ENCODE measurements at regions not wholly inside any gene's neighbourhood (a gene's known extent, or its start where the extent isn't known, plus 50 kb on each side); places are given as distances from the start of the nearest gene placed in this dataset.

- TF ChIP-seq, protein P1, sequence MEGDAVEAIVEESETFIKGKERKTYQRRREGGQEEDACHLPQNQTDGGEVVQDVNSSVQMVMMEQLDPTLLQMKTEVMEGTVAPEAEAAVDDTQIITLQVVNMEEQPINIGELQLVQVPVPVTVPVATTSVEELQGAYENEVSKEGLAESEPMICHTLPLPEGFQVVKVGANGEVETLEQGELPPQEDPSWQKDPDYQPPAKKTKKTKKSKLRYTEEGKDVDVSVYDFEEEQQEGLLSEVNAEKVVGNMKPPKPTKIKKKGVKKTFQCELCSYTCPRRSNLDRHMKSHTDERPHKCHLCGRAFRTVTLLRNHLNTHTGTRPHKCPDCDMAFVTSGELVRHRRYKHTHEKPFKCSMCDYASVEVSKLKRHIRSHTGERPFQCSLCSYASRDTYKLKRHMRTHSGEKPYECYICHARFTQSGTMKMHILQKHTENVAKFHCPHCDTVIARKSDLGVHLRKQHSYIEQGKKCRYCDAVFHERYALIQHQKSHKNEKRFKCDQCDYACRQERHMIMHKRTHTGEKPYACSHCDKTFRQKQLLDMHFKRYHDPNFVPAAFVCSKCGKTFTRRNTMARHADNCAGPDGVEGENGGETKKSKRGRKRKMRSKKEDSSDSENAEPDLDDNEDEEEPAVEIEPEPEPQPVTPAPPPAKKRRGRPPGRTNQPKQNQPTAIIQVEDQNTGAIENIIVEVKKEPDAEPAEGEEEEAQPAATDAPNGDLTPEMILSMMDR (IDR thresholded peaks at IDR 0.05; ENCODE audit: control extremely low read depth, extremely low read depth, low read depth, missing control alignments) = no peak
- CTCF ChIA-PET = interaction anchor here (1.0 kb wide), 1 partner anchor 22 kb away, joined by 4 read pairs; no protein-coding TSS in a partner anchor
- DNase-seq (ENCODE audit: extremely low spot score) = no peak
- POLR2A ChIA-PET = no interaction called here
These were observed 175.1 kb downstream of the FAT3 start for GRCh38 chr11:92399705-92400104.

DNA sequence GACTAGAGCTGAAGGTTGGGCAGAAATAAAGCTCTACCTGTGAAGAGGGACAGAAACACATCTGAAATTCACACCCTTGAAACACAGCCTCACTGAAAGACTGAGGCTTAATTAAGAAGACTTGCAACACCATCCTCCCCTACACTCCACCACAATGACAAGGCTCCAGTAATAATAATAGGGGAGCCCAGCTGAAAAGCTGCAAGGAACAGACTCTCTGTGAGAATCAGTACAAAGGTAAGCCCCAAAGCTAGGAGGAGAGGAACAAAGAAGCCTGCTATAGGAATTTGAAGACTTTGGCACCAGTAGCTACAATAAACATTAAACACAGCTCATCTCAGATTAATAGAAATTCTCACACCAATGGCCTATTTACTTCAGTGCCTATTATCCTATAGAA is 176.9 kb downstream of the FAT3 start:
- POLR2A ChIA-PET = no interaction called here
- CTCF ChIA-PET = interaction anchor here (1.0 to 1.7 kb wide), 2 partner anchors 10 to 12 kb away, joined by 3 read pairs; no protein-coding TSS in a partner anchor
- TF ChIP-seq, protein P1 (IDR thresholded peaks at IDR 0.05; ENCODE audit: control extremely low read depth, extremely low read depth, low read depth, missing control alignments) = no peak
- no peak for DNase-seq (ENCODE audit: extremely low spot score)

GRCh38 chr11:92406472-92406871 is 181.9 kb downstream of the FAT3 start:
- DNase-seq (ENCODE audit: extremely low spot score) = no peak
- TF ChIP-seq, protein P1 (IDR thresholded peaks at IDR 0.05; ENCODE audit: control extremely low read depth, extremely low read depth, low read depth, missing control alignments) = no peak
- ChIA-PET CTCF (no interaction called here), POLR2A (no interaction called here)

- TF ChIP-seq, protein P1 (IDR thresholded peaks at IDR 0.05; ENCODE audit: control extremely low read depth, extremely low read depth, low read depth, missing control alignments) = no peak
- no peak for DNase-seq (ENCODE audit: extremely low spot score)
- POLR2A ChIA-PET = no interaction called here
- CTCF ChIA-PET = no interaction called here
These were observed 184.7 kb downstream of the FAT3 start for GRCh38 chr11:92409355-92409754.

GRCh38 chr11:92409956-92410355 is 185.3 kb downstream of the FAT3 start:
- POLR2A ChIA-PET = no interaction called here
- CTCF ChIA-PET = no interaction called here
- no peak for DNase-seq (ENCODE audit: extremely low spot score)
- TF ChIP-seq, protein P1 (IDR thresholded peaks at IDR 0.05; ENCODE audit: control extremely low read depth, extremely low read depth, low read depth, missing control alignments) = no peak

DNA sequence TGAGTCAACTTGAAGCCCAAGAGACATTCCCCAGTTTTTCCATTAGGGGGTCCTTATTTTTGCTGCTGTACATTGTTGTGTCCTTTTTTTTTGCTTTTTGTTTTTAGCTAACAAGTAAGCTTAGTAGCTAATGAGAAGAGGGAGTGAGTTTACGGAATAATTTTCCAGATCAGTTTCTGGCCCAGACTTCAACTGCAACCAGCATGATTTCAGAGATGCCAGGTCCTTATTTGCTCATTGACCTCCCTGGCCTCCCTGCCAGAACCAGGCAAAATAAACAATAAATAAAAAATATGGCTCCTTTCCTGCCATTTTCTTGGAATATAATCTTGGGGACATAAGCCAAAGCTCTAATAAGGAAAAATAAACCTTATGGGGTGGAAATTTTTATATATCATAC is 185.9 kb downstream of the FAT3 start:
- no peak for DNase-seq (ENCODE audit: extremely low spot score)
- POLR2A ChIA-PET = no interaction called here
- CTCF ChIA-PET = no interaction called here
- TF ChIP-seq, protein P1 (IDR thresholded peaks at IDR 0.05; ENCODE audit: control extremely low read depth, extremely low read depth, low read depth, missing control alignments) = no peak

DNA sequence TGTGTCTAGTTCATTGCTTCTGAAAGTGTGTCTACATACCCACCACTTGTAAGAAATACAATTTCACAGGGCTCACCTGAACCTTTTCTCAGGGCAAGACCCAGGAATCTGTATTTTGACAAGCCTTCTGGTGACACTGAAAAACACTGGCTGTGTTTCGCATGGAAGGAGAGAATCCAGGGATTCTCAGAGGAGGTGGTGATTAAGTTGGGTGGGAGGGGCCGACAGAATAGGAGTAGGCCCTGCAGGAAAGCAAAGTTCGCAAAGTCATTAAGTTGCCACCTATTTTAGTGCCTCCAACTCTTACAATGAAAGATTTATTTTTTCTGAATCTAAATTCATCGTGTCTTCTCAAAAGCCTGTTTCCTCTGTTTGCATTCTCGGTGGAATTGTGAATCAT is 186.8 kb downstream of the FAT3 start:
- ChIA-PET CTCF (no interaction called here), POLR2A (no interaction called here)
- DNase-seq (ENCODE audit: extremely low spot score) = no peak
- TF ChIP-seq, protein P1 (IDR thresholded peaks at IDR 0.05; ENCODE audit: control extremely low read depth, extremely low read depth, low read depth, missing control alignments) = no peak
